ENCODE measurements at regions not wholly inside any gene's neighbourhood (a gene's known extent, or its start where the extent isn't known, plus 50 kb on each side); places are given as distances from the start of the nearest gene placed in this dataset.

GRCh38 chr6:22145376-22145775 is 151.5 kb downstream of the PRL start:
- no peak overlapping the region for H3K27ac Mint-ChIP-seq
- peaks cover 0 to 21% of the 10 kb centered on the region in 2 donors for H3K27me3 Mint-ChIP-seq
- ATAC-seq = no peak
- H3K9me3 Mint-ChIP-seq = no peaks in the 10 kb centered on the region
- DNase-seq (ENCODE audit: low spot score) = no peak
- no peak overlapping the region for H3K4me3 Mint-ChIP-seq
- H3K4me1 Mint-ChIP-seq (ENCODE audit: low read depth in 2 of 2) = peaks cover 0 to 8% of the 10 kb centered on the region in 2 donors
- no peaks in the 10 kb centered on the region for H3K36me3 Mint-ChIP-seq

- Mint-ChIP-seq H3K27ac (no peak overlapping the region), H3K9me3 (no peaks in the 10 kb centered on the region), H3K27me3 (peaks cover 0 to 21% of the 10 kb centered on the region in 2 donors), H3K36me3 (no peaks in the 10 kb centered on the region), H3K4me3 (no peak overlapping the region), H3K4me1 (ENCODE audit: low read depth in 2 of 2) (peaks cover 0 to 8% of the 10 kb centered on the region in 2 donors)
- ATAC-seq (no peak), DNase-seq (ENCODE audit: low spot score) (no peak)
Observed at GRCh38 chr6:22145823-22146677, 150.8 kb downstream of the PRL start.

GRCh38 chr6:22146678-22146930 is 150.2 kb downstream of the PRL start:
- Mint-ChIP-seq H3K9me3 (no peaks in the 10 kb centered on the region), H3K36me3 (no peaks in the 10 kb centered on the region), H3K27ac (no peak overlapping the region), H3K27me3 (peaks cover 0 to 21% of the 10 kb centered on the region in 2 donors), H3K4me1 (ENCODE audit: low read depth in 2 of 2) (peaks cover 0 to 8% of the 10 kb centered on the region in 2 donors), H3K4me3 (peak overlapping the region; percentile 40)
- no peak for DNase-seq (ENCODE audit: low spot score)
- no peak for ATAC-seq

- ATAC-seq (no peak), DNase-seq (ENCODE audit: low spot score) (no peak)
- Mint-ChIP-seq H3K27ac (no peak overlapping the region), H3K4me3 (peak overlapping the region; percentile 40), H3K36me3 (no peaks in the 10 kb centered on the region), H3K27me3 (peaks cover 0 to 21% of the 10 kb centered on the region in 2 donors), H3K9me3 (no peaks in the 10 kb centered on the region), H3K4me1 (ENCODE audit: low read depth in 2 of 2) (peaks cover 0 to 8% of the 10 kb centered on the region in 2 donors)
Observed at GRCh38 chr6:22146931-22147701, 149.7 kb downstream of the PRL start.

GRCh38 chr6:22147921-22148776 is 148.7 kb downstream of the PRL start:
- no peak overlapping the region for H3K4me3 Mint-ChIP-seq
- ATAC-seq (no peak), DNase-seq (ENCODE audit: low spot score) (no peak)
- H3K36me3 Mint-ChIP-seq = no peaks in the 10 kb centered on the region
- no peak overlapping the region for H3K27ac Mint-ChIP-seq
- peaks cover 0 to 8% of the 10 kb centered on the region in 2 donors for H3K4me1 Mint-ChIP-seq (ENCODE audit: low read depth in 2 of 2)
- H3K27me3 Mint-ChIP-seq = peaks cover 0 to 21% of the 10 kb centered on the region in 2 donors
- no peaks in the 10 kb centered on the region for H3K9me3 Mint-ChIP-seq

GRCh38 chr6:22149096-22149495 is 147.7 kb downstream of the PRL start:
- H3K27me3 Mint-ChIP-seq = peaks cover 0 to 21% of the 10 kb centered on the region in 2 donors

GRCh38 chr6:22149501-22150367 is 147.1 kb downstream of the PRL start:
- peaks cover 0 to 17% of the 10 kb centered on the region in 2 donors for H3K27me3 Mint-ChIP-seq
- H3K9me3 Mint-ChIP-seq = no peaks in the 10 kb centered on the region
- no peak overlapping the region for H3K27ac Mint-ChIP-seq
- peaks cover 0 to 8% of the 10 kb centered on the region in 2 donors for H3K4me1 Mint-ChIP-seq (ENCODE audit: low read depth in 2 of 2)
- ATAC-seq (no peak), DNase-seq (ENCODE audit: low spot score) (no peak)
- H3K36me3 Mint-ChIP-seq = no peaks in the 10 kb centered on the region
- no peak overlapping the region for H3K4me3 Mint-ChIP-seq

More at GRCh38 chr6:22149096-22149495, 147.7 kb downstream of the PRL start:
- Mint-ChIP-seq H3K27ac (no peak overlapping the region), H3K4me1 (ENCODE audit: low read depth in 2 of 2) (peaks cover 0 to 8% of the 10 kb centered on the region in 2 donors), H3K4me3 (no peak overlapping the region), H3K9me3 (no peaks in the 10 kb centered on the region), H3K36me3 (no peaks in the 10 kb centered on the region)
- ATAC-seq (no peak), DNase-seq (ENCODE audit: low spot score) (no peak)

GRCh38 chr6:22150368-22151035 is 146.3 kb downstream of the PRL start:
- Mint-ChIP-seq H3K9me3 (no peaks in the 10 kb centered on the region), H3K4me3 (no peak overlapping the region), H3K36me3 (no peaks in the 10 kb centered on the region), H3K4me1 (ENCODE audit: low read depth in 2 of 2) (peaks cover 0 to 8% of the 10 kb centered on the region in 2 donors), H3K27me3 (peaks cover 0 to 15% of the 10 kb centered on the region in 2 donors), H3K27ac (no peak overlapping the region)
- ATAC-seq (no peak), DNase-seq (ENCODE audit: low spot score) (no peak)

- Mint-ChIP-seq H3K9me3 (no peaks in the 10 kb centered on the region), H3K4me1 (ENCODE audit: low read depth in 2 of 2) (peaks cover 0 to 6% of the 10 kb centered on the region in 2 donors), H3K36me3 (no peaks in the 10 kb centered on the region), H3K27ac (no peak overlapping the region), H3K27me3 (peaks cover 0 to 9% of the 10 kb centered on the region in 2 donors), H3K4me3 (no peak overlapping the region)
- ATAC-seq = no peak
- no peak for DNase-seq (ENCODE audit: low spot score)
Observed at GRCh38 chr6:22151892-22152291, 144.9 kb downstream of the PRL start.

GRCh38 chr6:22152841-22153240 is 144.0 kb downstream of the PRL start:
- Mint-ChIP-seq H3K36me3 (no peaks in the 10 kb centered on the region), H3K27ac (no peak overlapping the region), H3K27me3 (peaks cover 0 to 7% of the 10 kb centered on the region in 2 donors), H3K9me3 (no peaks in the 10 kb centered on the region), H3K4me1 (ENCODE audit: low read depth in 2 of 2) (peaks cover 0 to under 1% of the 10 kb centered on the region in 2 donors), H3K4me3 (no peak overlapping the region)
- ATAC-seq (no peak), DNase-seq (ENCODE audit: low spot score) (no peak)

- Mint-ChIP-seq H3K27me3 (peaks cover 0 to under 1% of the 10 kb centered on the region in 2 donors), H3K4me3 (no peak overlapping the region), H3K9me3 (no peaks in the 10 kb centered on the region), H3K4me1 (ENCODE audit: low read depth in 2 of 2) (no peaks in the 10 kb centered on the region), H3K36me3 (no peaks in the 10 kb centered on the region), H3K27ac (no peak overlapping the region)
- no peak for ATAC-seq
- DNase-seq (ENCODE audit: low spot score) = no peak
Observed at GRCh38 chr6:22153384-22154158, 143.3 kb downstream of the PRL start.

GRCh38 chr6:22155551-22155950 is 141.3 kb downstream of the PRL start:
- no peaks in the 10 kb centered on the region for H3K36me3 Mint-ChIP-seq
- no peaks in the 10 kb centered on the region for H3K4me1 Mint-ChIP-seq (ENCODE audit: low read depth in 2 of 2)
- no peak overlapping the region for H3K4me3 Mint-ChIP-seq
- no peak for ATAC-seq
- DNase-seq (ENCODE audit: low spot score) = no peak
- no peaks in the 10 kb centered on the region for H3K27me3 Mint-ChIP-seq
- H3K27ac Mint-ChIP-seq = no peak overlapping the region
- peaks cover 2% of the 10 kb centered on the region for H3K9me3 Mint-ChIP-seq

Measured in natural killer cell treated with Interleukin-12 subunit alpha and Interleukin-12 subunit beta and Interleukin-15 and Interleukin-18, amount 100 ng/mL, for 72 hours (primary cell).